ENCODE measurements at regions not wholly inside any gene's neighbourhood (a gene's known extent, or its start where the extent isn't known, plus 50 kb on each side); places are given as distances from the start of the nearest gene placed in this dataset.

- no peak for TF ChIP-seq CTCF (IDR thresholded peaks at IDR 0.05)
- no peak for TF ChIP-seq POLR2AphosphoS5 (IDR thresholded peaks at IDR 0.05)
Measured at GRCh38 chr16:86133377-86133776, 234.4 kb downstream of the IRF8 start.
